Activated effector memory CD4-positive, alpha-beta T cell treated with anti-CD3 and anti-CD28 coated beads, Interleukin-2, amount 50 U/mL, for 16 hours (primary cell): ENCODE measurements at regions not wholly inside any gene's neighbourhood (a gene's known extent, or its start where the extent isn't known, plus 50 kb on each side); places are given as distances from the start of the nearest gene placed in this dataset.
"Not testable (repeated sequence)": the region's sequence is repeated elsewhere in the genome, so short reads cannot be mapped to it uniquely, and the experiment has no call there.

ENCODE experiments used
- DNase-seq: peaks from one replicate; pipeline ENCODE4 v3.0.0-alpha.2; 2020

DNA sequence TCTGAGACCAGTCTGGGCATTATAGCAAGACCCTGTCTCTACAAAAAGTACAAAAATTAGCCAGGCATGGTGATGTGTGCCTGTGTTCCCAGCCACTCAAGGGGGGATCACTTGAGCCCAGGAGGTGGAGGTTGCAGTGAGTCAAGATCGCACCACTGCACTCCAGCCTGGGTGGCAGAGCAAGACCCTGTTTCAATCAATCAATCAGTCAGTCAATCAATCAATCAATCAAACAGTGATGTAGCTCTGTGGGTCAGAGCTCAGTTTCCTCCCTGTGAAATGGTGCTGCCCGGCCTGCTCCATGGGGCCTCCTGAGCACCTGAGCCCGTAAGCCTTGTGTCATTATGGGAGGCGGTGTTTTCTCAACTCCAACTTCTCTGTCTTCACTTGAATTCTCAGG, 167.1 kb upstream of the CIBAR2 start:
- DNase-seq: no peak

DNA sequence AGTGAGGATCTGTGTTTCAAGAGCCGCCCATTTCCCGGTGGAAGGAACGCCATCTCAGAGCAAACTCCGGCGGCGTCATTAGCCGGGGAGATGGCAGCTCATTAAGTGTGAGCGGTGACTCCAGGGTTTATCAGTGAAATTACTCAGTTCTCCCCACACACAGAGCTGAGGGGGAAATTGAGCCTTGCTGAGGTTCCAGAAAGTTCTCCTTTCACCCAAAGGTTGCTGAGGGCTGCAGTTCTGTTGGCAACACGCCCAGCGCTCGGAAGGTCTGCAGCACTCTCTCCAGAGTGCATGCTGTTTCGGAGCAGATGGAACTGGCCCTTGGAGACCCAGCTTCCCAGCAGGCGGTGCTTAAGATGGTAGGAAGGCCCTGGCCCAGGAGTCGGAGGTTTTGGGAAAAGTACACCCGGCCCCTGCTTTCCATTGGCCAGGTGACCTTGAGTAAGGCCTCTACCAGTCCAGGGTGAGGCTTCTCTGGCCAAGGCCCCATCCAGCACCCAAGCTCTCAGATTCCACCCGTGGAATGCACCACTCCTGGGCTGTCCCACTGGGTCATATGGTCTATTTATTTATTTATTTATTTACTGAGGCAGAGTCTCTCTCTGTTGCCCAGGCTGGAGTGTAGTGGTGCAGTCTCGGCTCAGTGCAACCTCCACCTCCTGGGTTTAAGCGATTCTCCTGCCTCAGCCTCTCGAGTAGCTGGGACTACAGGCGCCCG, 167.7 kb upstream of the CIBAR2 start:
- DNase-seq: no peak

DNA sequence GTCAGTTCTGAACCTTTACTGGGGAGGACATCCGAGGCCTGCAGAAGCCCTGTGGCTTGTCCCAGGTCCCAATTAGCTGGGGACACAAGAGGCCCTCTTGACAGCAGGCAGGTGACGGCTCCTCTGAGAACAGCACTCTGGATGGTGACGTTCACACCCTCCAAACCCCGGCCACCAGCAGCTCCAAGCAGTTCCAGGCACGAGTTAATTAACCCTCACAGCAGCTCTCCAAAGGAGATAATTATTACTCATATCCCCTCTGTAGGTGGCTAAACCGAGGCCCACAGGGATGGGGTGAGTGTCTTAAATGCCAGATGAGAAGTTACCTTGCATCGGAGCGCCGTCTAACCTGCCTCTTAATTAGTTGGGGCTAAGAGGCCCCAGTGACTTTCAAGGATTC, 168.9 kb upstream of the CIBAR2 start:
- no peak for DNase-seq

DNA sequence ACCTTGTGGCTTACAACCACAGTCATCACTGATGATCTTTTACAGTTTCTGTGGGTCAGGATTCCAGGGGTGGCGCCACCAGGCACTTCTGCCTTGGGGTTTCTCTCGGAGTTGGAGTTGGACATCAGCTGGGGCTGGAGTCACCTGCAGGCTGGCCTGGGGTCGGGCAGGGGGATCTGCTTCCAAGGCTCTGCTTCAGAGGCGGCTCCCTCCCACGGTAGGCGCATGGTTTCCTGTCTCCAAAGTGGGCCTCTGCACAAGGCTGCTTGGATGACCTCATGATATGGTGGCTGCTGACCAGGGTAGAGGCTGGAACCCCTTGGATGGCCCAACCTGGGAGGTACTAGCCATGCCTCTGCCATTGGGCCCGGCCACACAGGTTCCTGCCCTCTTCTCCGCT, 170.6 kb upstream of the CIBAR2 start:
- DNase-seq: no peak

DNA sequence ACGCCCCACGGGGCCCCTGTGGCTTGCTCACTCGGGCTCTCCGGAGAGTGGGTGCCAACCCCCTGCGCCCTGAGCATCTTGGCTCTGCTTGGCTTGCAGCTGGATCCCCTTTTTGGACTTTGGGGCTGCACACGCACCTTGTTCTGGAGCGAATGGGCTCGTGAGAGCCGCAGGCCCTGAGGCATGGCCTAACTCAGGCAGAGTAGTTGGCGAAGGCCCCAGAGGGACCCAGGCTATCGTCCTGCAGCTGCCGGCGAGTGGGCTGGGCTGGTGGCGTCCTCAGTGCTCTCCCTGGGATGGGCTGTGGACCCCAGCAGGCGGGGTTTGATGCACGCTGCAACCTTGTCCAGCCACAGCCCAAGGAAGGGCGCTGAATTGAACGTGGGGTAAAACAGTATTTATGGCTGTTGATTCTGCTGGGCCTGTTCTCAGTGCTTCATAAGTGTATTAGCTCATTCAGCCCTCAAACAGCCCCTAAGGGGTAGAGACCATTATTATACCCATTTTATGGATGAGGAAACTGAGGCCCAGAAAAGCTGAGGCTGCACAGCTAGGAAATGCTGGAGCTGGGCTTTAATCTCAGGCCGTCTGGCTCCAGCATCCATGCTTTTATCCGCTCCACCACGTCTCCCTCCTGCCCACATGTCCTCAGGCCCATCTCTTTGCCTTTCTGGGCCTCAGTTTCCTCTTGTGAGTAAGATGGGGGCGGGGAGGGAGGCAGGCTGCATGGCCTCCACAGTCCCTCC, 171.2 kb upstream of the CIBAR2 start:
- DNase-seq: no peak

DNA sequence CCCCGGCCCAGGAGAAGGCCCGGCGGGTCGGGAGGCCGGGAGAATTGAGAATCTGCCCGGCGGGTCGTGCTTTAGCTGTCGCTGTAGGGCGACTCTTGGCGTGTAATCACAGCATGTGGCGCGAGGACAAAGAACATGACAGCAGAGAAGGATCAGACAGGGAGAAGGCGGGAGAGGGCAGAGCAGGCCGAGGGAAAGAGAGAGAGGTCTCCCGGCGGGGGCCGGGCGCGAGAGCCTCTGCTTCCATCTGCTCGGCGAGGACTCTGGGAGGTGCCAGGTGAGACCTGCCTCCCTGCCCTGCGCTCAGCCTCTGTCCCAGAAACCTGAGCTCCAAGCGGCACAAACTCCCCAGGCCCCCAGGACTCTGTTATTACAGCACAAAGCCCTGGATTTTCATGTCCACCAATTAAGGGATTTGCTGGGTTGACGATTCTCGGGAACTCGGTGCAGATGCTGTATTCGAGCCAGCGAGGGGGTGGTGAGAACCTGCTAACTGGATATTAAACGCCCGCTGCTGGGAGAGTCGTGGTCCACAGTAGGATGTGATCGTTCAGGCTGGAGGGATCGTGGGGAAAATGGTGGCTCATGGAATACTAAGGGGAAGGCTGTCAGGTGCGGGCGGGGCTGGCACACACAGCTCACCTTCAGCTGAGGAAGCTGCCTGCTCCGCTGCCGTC, 172.0 kb upstream of the CIBAR2 start:
- no peak for DNase-seq

DNA sequence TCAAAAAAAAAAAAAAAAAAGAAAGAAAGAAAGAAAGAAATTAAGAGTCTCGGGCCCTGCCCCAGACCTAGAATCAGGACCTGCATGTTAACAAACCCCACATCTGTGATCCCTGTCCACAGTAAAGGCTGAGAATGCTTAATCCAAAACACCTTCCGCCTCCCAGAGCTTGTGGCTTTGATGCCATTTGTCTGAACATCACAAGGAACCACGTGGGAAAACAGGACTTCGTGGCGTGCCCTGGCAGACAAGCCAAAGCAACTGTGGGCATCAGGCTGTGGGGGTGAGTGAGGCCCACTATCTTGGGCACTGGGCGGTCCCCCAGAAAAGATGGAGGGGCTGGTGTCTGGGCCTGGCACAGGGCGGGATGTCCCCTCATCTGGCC, 173.4 kb upstream of the CIBAR2 start:
- no peak for DNase-seq

DNA sequence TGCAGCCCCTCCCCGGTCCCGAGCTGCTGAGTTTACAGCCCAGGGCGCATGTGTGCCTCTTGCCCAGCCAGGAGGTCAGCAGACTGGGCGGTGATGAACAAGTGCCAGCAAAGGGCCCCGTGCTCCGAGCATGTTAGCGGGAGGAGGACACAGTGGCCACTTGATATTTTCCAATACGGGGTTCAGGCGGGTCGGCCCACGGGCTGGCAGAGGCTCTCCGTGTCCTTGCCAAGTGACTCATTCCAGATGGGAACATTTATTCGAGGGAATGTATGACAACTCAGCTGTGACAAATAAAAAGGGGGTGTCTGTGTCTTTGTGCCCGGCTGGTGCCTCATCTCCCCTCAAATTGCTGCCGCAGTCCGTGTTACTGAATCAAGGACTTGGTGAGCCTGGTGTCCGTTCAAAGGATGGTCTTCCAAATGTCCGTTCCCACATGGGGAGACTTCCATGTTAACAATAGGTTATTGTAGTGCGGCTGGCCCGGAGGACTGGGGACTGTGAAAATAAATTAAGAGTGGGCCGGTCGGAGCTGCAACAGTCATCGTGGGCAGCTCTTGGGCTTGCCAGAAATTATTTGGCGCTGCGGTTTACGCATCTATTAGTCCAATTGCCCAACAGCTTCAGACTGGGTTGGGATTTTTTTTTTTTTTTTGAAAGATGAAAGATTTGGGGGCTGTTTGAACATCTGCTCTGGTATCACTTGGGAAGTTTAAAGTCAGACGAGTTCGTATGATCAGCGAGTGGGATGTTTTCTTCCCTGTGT, 174.0 kb upstream of the CIBAR2 start:
- no peak for DNase-seq

DNA sequence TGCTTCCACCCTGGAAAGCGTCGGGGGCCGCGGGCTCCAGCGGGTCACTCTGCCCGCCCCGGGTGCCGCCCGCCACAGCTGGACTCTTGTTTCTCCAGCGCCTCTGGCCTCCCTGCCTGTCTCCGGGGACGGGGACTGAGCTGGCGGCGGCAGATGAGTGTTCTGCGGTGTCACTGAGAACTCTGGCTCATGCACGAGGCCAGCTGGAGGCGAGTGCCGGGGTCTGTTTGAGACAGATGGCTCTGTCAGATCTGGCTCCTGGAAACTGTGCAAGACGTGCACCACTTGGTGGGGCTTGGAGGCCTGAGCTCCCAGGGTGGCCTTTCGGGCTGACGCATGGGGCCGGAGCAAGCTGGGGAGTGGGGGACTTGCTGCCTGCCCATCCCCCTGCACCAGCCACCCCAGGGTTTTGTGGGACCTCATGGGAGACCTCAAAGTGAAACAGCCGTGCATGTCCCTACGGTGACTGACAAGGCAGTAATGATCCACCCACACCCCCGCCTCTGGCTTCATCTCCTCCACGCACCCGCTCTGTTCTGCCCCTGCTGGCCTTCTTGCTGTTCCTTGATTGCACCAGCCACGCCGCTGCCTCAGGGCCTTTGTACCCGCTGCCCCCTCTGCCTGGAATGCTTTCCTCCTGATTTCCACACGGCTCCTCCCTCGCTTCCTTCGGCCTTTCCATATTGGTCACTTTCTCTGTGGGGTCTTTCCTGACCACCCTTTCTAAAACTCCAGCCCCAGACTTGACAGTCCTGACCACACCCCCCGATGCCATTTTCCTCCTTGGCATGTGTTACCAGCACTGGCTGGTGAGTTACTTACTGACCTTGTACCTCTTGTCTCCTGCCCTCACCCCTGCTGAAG, 174.9 kb upstream of the CIBAR2 start:
- DNase-seq: no peak

DNA sequence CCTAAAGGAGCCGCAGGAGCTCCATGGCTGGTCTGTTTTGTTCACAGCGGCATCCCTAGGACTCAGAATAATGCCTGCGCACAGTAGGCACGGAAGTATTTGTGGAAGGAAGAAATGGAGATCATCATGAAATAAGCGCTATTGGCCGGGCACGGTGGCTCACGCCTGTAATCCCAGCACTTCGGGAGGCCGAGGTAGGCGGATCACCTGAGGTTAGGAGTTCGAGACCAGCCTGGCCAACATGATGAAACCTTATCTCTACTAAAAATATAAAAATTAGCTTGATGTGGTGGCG, 175.5 kb upstream of the CIBAR2 start:
- DNase-seq: not testable (repeated sequence)

DNA sequence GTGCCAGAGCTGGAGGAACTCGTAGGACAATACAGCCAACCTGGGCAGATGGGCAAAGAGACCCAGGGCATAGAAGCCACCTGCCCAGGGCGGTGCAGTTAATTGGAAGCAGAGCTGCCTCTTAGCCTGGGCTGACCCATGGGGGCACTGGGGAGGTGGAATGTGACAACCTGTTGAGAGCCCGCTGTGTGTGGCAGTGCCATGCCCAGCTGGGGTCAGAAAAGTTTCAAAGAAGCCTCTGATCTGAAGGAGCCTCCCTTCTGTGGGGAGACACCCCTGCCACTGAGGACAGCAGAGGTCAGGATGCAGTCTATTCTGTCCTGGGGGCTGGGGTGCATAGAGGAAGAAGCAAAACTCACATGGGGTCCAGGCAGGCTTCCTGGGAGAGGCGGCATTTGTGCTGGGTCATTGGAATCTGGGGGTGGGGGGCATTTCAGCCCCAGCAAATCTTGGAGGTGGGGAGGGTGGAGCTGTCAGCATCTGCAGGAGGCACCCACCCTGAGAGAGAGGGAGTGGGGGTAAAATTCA, 176.1 kb upstream of the CIBAR2 start:
- no peak for DNase-seq

DNA sequence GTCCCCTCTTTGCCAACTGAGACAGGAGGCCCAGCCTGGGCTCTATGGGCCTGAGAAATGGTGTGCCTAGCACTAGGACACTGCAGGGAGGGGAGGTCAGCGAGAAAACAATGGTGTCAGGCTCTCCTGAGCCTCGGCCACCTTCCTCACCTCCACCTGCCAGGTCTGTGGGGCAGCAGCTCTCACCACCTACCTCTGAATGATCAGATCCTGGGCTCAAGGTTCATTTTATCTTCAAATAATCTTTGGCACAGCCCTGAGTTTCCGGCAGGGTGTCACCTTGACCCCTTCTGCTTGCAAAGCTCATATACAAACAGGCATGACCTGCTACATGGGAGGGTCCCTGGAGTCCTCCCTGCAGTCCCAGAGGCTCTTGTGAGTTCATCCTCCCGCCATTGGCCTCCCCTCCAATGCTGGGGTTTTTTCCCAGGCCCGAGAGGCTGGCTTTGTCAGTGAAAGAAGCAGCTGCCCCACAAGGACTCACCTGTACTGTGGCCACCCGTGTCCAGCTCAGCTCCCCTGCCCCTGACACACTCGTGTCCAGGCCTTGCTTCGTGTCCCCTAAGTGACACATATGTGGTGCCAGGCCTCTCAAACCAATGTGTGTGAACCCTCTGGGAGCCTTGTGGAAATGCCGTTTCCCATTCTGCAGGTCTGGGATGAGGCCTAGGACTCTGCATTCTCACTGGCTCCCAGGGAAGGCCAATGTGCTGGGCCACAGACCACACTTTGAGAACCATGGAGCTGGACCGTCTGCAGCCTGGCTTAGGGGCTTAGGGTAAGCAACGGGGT, 176.8 kb upstream of the CIBAR2 start:
- no peak for DNase-seq

DNA sequence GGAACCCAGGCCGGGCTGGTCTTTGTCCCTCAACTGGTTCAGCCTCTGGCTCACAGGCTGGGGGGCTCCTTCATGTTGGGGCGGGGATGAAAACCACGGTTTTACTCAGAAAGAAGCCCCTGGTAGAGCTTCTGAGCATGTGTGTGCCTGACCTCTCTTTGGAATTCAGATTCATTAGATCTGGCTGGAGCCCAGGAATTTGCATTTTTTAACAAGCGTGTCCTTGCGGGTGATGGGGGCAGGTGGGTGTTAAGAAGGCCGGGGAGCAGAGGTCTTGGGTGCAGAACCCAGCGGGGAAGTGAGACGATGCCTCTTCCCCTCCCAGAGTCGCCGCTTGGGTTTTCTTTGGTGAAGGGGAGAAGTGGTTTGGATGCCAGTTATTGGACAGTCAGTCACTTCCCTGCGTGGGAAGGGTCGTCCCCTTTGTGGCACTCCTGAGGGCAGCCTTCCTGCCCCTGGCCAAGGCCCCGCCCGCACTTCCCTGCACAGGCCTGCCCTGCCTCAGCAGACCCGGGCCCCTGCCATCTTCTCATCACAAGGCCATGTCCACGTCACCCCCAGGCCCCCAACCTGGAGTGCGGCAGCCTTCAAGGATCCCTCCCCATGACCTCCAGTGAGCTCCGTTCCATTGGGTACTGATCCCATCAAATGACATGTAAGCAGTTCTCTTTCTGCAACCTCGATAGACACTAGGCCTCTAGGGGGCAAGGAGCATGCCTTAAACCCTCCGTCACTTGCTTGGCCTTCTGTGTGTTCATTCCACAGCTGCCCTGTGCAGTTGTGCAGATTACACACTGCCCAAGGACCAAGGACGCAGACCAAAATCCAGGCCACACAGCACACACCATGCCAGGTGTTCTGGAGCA, 177.7 kb upstream of the CIBAR2 start:
- DNase-seq: no peak

DNA sequence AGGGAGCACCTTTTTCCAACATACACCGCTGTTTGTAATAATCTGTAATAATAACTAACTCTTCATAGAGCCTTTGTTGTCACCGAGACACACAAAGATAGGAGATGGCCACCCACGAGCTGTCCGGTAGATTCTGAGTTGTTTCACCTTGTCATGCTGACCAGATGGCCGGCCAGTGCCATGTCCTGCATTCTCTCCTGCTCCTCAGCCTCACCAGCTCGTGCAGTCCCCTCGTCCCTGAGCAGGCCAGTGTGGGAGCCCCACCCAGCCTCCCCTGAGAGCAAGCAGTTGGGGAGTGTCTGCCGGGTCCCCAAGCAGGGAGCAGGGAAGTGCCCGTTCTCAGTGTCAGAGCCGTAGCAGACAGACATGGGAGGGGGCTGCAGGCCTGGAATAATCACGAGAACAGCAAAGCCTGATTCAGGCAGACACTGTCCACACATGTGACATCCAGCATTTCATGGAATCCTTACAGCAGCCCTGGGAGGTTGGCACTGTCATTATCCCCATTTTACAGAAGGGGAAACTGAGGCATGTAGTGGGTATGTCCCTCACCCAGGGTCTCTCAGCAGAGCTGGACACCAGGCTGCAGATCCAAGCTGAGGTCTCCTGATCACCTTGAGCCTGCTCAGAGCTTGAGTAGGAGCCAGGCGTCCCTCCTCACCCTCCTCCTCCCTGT, 178.5 kb upstream of the CIBAR2 start:
- no peak for DNase-seq

DNA sequence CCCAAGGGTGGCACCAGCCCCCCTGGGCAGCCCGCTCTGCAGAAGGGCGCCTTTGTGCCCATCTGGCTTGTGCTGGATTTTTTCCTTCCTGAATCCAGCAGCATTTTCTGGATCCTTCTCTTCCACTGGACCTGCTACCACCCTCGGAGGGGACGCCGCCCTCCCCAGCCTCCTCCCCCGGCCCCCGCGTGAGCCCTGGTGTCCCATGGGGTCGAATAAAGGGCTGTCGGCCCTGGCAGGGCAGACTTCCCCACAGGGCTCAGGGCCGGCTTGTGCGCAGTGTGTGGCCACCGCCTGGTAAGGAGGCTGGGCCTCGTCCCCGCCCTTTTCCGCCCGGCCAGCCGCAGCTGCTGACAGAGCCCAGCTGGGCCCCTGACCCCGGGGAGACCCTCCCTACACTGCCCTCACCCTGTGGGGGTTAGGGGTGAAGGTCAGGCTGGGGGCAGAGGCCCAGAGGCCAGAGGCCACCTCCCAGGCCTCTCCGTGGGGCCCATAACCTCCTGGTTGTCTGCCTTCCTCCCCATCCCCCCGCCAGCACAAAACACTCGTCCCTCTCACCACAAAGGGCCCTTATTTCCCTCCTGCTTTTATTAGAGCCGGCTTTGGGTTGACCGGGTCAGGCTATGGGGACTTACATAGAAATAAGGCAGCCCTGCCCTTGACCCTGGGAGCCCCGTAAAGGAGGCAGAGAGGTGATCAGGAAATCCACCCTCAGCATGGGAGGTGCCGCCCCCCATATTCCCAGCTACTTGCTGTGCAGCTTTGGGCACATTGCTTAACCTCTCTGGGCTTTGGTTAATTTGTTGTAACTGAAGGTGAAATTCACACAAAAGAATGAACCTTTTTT, 179.3 kb upstream of the CIBAR2 start:
- no peak for DNase-seq

DNA sequence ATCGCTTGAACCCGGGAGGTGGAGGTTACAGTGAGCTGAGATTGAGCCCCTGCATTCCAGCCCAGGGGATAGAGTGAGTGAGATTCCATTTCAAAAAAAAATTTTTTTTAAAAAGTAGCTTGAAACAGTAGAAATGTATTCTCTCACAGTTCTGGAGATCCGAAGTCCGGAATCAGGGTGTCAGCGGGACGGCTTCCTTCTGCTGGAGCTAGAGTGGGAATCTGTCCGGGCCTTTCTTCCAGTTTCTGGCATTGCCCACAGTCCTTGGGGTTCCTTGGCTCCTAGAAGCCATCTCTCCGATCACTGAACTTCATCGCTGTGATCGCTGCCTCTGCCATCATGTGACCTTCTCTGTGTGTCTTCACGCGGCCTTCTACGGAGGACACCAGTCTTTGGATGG, 181.2 kb upstream of the CIBAR2 start:
- no peak for DNase-seq

DNA sequence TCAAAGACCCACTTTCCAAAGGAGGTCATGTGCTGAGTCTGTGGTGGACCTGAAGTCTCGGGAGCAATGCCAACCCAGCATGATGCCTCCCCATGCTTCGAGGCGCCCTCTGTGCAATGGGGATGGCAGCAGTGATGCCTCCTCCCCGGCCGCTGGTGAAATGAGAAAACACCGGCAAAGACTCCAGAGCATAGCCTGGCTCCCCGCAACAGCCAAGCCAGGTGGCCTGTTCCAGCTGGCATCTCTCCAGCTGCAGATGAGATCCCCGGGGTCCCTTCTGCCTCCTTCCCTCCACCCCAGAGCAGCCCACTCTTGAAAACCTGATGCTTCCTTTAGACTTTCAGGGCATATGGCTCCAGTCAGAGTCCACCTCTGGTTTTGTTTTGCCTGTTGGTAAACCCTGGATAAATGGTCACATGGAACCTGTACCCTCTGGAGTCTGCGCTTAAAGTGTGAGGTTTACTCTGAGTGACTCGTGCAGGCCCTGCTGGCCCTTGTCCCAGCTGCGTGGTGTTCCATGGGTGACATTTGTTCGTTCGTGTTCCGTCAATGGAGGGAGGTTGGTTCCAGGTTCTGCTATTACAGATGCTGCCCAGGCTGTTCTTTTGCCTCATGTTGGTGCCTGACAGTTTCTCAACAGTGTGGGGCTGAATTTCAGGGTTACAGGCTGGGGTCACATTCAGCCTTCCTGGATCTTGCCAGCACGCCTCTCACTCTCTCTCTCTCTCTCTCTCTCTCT, 181.8 kb upstream of the CIBAR2 start:
- no peak for DNase-seq
